GM19043 (cell line): ENCODE measurements at regions not wholly inside any gene's neighbourhood (a gene's known extent, or its start where the extent isn't known, plus 50 kb on each side); places are given as distances from the start of the nearest gene placed in this dataset.

Experiments used
- ATAC-seq: cut with Tn5 transposase; IDR thresholded peaks from one replicate; pipeline ENCODE4 v1.9.1; 2021; ENCODE audit warnings: low read depth; ENCODE audit not compliant: unreplicated experiment

DNA sequence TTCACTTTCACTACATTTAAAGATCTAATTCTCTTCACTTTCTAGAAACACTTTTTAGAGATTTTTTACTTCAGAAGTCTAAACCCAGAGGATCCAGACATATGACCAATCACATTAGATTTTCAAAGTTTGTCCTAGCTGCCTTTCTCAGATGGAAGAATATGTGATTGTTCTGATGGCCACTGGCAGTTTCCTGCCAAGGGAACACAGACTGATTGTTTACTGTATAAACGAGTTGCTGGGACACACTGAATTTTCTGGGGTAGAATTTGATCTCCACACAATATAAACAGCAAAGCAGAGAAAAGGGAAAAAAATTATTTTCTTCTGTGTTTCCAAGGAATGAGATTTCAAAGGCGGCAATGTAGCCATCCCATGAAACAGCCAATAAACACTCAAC is 480.0 kb downstream of the TOX3 start:
- no peak for ATAC-seq

DNA sequence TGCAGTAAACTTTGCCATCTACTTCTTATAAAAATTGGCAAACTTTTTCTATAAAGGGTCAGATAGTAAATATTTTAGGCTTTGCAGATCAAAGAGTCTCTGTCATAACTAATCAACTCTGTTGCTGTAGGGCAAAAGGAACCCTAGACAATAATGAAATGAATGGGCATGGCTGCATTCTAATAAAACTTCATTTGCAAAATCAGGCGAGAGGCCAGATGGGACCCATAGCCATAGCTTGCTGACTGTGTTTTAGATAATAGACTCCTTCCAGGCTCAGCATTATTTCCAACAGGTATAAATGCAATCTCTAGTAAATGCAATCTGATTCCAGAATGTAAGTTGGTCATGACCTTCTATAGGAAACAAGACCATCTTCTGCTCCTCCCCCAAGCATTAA is 490.7 kb downstream of the TOX3 start:
- ATAC-seq, result no peak

DNA sequence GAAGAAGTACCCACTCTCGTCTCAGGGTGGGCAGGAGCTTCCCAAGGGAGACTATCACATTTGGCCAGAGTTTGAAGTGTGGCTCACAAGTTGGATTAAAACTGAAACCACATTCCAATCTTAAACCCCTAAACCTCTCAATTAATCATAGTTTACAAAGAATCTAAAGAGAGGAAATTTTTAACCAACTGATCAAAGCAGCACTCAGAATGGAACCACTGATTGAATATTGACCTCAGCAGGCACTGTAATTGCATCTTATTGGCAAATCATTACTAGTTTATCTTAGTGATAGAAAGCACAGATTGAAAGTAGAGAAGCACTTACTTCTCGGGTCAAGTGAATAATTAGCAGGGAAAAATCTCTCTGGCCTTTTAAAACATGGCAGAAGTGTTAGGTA is 491.6 kb downstream of the TOX3 start:
- no peak for ATAC-seq

DNA sequence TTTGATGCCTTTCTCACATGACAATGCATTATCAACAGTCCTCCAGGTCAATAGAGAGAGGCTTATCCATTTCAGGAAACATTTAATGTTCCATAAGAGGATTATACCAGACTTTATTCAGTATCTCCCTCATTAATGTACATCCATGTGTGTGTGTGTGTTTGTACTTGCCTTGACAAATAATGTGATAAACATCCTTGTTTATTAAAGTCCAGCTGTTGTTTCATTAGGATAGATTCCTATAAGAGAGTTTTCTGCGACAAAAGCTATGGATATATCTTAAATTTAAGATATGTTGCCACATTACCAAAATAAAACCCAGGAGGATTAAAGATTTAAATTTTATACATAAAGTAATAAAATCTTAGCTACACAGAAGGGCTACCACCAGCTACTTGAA is 492.6 kb downstream of the TOX3 start:
- no peak for ATAC-seq

DNA sequence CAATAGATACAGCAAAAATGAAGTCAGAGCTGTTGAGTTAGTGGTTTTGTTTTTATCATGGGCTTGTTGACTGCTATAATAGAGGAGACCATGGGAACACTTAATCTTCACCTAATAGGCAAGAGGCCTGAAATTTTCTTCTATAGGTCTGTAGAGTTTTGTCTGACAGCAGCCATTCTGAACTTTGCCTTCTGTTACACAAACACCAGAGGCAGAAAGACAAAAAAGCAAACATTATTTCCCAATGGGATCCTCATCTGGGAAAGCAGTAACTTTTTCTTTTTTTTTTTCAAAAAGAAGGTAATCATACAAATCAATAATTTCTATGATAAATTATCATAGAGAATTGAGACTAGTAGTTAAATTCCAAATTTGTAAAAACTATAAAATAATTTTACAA is 494.1 kb downstream of the TOX3 start:
- ATAC-seq, result no peak

DNA sequence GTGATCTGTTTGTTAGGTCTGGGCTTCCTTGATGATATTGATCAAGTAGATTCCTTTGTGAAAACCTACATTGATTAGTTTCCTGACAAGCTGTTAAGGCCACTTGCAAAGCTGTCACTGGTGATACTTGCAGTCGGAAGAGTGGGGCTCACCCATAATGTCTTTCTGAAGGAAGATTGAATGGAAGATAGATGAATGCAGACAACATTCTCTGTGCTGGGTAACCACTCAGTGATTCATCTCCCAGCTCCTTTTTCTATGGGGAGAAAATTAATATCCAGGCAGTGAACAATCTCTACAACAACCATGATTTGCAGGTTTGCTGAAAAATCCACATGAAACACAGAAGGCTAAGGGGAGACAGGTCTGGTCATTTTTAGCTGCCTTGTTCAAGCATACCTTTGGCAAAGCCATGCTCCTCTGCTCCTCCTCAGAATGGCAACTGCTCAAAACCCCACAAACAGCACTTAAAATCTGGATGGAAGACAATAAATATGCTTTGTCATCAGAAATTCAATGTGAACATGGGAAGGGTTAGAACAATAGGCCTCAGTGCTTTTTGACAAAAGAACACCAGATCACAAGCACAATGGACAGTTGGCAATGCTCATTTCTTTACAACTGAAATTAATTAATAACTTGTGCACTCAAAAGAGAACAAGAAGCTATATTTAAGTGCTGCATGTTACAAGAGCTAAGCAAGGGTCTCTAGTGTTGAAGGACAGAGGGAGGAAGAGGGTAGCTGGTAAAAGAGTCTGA is 495.4 kb downstream of the TOX3 start:
- no peak for ATAC-seq

DNA sequence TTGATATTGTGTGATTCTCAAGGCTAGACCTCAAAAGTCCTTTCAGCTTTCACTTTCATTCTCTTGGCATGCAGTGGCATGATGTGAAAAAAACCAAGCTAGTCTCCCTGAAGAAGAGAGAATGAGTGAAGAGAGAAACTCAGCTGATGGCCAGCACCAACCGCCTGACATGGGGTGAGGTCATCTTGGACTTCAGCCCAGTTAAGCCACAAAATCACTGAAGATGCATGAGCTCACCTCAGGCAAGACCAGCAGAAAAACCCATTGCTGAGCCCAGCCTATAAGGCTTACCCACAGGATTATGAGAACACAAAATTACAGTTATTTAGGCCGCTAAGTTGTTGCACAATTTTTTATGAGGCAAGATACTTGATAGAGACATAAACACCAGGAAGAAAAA is 496.5 kb downstream of the TOX3 start:
- no peak for ATAC-seq

DNA sequence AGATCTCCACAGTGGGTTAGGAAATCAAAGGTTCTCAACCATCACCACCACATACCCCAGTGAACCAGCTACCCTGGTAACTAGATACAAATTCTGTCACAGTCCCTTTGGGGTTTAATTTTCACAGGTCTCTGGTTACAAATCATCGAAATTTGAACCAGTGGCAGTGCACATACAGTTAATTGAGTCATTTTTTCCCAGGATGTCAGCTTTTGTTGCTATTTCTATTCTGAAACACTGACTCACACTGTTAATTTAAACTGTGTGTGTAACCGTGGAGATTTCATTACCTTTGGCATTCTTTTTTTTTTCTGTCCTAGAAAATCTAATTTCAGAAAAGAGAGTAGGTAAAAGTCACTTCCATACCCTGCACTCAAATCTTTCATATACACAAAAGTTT is 511.5 kb downstream of the TOX3 start:
- no peak for ATAC-seq

DNA sequence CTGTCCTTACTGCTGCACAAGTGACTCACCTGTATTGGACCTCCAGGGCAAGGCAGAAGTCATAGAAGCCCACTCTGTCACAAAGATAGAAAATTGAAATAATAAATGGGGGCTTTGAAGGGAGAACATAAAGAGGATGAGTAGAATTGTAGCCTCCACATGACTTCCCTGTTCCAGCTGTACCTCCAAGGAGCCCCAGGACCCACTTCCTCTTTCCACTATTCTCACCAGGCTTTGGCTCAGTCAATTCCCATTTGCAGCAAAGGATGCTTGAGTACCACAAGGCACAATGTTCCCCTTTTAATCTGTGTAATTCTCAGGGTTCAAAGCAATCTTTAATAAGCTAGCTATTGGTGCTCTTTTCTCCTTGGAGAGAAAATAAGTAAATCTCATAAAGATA is 512.1 kb downstream of the TOX3 start:
- ATAC-seq, result no peak

DNA sequence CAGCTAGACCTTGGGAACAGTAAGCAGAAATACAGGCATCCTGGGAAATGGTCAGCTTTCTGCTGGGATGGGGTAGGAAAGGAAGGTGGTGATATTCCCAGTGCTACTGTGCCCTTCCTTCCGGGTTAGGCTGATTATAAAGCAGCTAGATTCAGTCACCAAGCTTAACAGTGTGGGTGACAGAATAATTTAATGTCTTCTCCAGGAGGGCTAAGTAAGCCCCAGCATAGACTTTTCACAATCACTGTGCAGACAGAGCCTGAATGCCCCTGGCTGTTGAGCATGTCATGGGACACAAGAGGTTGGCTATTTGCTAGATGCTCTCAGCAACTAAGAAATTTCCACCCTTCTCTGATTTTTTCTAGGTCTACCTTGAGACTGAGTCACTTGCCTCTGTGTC is 513.0 kb downstream of the TOX3 start:
- no peak for ATAC-seq

DNA sequence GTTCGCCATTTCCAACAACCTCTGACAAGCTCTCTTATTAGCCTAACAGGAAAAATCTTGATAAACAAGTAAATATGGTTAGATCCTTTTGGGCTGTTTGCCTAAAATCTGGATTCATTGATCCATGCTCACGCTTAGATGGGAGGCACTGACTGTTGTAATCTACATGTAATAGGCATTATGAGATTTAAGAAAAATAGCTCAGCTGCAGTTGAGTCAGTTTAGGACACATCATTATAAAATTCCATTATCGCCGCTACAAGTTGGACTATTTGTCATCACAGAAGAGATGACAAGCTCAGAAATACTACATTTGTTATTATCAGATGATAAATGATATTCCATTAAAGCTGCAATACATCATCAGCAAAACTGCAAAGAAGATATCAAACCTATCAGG is 524.0 kb downstream of the TOX3 start:
- ATAC-seq, result no peak

DNA sequence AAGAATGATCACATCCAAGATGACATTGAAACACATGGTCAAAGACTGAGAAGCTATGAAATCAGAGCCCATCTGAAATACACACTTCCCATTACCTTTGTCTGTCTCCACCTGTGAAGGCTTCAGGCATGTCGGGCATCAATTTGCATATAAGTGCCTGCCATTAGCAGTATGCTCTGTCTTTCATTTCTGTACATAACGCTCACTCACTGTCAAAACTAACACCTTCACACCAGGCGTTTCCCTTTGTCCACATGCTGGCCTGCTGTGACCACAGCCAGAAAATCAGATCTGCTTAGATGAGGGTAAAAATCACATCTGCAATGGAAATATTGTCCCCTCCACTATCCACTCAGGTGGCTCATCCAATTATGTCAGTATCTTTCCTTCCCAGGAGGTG is 524.8 kb downstream of the TOX3 start:
- ATAC-seq, result no peak

DNA sequence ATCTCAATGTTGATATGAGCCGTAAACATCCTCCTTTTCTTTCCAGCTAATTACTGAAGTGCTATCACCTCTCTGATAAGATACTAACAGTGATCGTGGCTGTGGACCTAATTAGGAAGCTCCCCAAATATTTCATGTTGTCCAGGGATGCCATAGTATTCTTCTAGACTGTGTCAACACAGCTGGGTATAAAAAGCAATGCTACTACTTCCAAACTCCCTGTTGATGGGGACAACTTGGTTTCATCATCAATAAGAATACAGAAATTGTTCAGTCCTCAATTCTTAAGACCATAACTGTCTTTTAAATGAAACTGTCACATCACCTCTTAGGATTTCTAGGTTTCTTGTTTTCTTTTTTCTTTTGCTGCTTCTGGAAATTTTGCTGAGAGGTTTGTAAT is 530.6 kb downstream of the TOX3 start:
- ATAC-seq, result no peak

DNA sequence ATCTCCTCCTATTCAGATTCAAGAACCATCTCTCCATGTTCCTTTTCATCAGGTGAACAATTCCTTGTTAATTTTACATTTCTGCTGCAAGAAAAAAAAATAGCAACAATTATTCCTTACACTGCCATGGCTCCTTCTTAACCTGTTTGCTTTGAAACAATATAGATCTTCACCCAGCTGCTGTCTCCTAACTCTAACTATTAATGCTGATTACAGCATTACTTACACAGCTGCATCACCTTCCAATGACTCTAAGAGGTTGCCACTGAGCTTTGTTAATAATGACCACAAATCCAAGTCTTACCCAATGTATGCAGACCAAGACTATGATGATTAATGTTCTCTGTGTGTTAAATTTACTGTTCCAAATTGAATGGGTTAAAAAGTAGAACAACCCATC is 541.4 kb downstream of the TOX3 start:
- no peak for ATAC-seq

DNA sequence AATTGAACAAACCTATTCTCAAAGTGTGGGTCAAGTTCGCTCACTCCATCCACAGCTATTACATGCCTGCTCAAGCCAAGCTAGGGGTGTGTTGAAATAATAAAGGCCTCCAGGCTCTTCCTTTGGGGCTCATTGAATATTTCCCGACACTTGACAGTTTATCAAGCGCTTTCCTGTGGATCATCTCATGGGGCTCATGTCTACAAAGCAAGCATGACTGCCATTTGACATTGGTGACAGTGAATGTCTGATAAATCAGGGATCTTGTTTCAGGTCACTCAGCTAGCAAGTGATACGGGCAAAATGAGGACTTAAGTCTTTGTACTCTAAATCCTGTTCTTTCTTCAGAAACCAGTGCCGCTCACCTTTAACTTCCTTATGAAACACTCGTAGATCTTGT is 542.6 kb downstream of the TOX3 start:
- no peak for ATAC-seq

DNA sequence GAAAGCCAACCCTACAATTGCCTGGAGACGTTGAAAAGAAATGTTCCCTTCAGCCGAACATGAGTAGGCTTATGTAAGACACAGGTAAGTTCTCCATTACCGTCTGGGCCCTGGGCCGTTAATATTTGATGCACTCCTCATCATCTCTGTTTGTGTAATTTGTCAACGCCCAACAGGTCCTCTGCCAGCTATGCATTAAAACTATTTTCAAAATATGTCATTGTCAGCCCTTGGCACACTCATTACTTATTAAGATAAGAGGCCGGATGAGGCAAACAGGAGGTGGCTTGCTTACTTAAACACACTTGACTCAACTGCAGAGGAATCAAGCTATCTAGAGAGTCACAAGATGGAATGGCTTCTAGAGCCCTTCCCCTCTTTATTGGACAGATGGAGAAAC is 544.9 kb downstream of the TOX3 start:
- ATAC-seq, result no peak

DNA sequence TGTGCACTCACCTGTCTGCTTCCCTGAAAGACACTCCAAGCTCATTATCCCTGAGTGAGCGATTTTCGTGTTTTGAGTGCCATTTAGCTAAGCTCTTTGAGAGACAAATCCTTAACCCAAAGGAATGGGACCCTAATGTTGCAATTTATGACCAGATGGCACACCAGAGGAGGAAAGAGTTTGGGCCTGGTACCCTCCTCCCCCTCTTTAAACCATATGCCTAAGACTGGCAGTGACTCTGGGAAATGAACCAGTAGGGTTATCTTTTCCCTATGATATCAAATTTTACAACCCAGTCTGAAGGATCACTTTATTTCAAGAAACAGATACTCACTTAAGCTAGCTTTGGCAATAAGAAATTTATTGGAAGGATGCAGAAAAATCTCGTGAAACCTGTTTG is 550.4 kb downstream of the TOX3 start:
- ATAC-seq, result no peak

DNA sequence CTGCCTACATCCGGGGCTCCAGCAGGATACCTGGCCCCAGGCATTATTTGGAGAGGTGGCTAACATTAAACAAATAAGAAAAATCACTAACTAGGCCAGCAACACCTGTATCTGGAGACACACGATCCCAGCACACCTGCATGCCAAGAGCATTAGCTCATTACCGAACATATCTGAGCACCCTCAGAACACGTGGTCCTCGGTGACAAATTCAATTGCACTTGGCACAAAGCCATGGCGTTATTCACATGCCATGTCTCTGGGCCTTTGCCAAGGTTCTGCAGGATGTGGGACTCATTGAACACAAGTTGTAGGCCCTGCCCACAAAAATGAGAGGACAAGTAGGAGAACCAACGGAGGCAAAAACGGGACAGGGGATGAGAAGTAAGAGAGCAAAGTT is 552.3 kb downstream of the TOX3 start:
- ATAC-seq, result no peak

DNA sequence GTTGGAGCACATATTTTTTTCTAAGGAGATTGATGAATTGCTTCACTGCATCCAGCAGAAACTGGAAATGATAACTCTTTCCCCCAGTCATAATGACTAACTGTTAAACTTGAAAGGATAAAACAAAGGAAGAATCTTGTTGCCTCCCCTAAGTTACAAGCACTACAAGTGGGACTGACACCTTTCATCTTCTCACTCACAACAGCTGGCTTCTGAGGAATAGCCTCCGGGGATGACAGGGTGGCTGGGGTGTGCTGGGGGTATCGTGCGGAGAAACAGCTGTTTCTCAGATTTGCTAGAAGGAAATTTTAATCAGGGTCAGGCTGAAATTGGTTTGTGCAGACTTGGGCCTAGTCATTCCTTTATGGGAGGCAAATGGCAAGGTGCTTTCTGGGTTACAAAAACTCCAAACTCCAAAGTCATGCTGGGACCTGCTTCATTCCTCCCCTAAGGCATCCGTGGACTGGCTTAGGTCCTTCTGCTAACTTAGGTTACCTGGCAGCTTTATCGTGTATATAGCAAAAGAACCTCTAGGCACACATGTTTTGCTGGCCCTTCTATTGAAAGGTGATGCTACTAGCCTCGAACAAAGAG is 557.2 kb downstream of the TOX3 start:
- no peak for ATAC-seq

DNA sequence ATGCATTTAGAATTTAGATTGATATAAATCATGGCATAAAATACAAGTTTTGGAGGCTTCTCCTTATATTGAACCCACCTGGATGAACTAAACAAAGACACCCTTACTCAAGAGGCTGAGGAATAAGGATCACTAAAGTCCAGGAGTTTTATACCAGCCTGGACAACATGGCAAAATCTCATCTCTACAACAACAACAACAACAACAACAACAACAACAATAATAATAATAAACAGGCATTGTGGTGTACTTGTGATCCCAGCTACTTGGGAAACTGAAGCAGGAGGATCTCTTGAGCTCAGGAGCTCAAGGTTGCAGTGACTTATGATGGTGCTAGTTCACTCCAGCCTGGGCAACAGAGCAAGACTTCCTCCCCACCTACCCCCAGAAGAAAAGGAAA is 558.0 kb downstream of the TOX3 start:
- no peak for ATAC-seq

DNA sequence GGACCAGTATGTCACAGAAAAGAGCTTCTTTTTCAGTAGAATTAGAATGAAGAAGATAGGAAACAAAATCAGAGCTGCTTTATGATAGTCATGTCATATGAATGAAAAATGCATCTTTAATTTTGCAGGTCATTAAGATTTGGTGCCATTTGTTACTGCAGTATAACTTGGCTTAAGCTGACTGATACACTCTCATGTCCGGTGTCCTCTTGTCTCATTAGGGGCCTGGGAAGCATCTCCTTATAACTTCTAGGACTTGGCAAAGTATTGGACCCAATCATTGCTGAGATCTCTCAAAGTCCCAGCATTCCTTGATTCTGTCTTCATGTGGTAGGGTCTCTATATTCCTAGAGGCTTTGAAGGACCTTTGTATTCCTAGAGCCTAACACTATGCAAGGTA is 559.4 kb downstream of the TOX3 start:
- ATAC-seq, result no peak

DNA sequence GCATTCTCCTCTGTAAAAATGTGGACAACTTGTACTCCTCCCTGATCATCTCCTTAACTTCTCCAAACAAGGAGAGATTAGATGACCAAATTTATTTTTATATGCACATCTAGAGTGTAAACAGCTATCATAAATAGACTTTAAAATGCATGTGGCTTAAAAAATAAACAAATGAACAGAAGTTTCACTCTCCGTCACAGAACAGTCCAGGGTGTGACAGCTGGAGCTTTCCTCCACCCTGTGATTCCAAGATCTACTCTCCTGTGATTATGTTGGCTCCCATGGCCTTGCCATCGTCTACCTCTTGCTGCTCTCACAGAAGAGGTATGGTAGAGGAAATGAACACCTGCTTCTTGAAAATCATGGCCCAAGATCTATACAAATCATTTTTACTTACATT is 560.2 kb downstream of the TOX3 start:
- ATAC-seq, result no peak

DNA sequence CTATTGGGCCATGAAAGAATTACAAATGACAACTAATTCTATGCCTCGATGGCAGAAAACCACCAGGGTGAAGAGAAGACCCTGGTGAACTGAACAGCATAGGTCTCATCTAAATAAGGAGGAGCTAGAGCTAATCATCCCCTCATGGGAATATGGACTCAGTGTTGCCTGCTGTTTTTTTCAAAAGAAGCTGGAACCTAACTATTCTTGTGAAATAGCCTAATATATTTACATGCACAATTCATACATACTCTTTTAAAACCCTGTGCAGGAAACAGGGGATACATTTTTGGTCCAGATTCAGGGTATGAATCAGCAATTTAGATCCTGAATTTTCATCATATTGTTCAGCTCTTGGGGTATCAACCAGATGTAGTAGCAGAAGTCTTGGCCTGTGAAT is 560.6 kb downstream of the TOX3 start:
- ATAC-seq, result no peak
